GM12878 (cell line): ENCODE measurements at regions not wholly inside any gene's neighbourhood (a gene's known extent, or its start where the extent isn't known, plus 50 kb on each side); places are given as distances from the start of the nearest gene placed in this dataset.

ENCODE experiments used
- ATAC-seq: fragments of 200-7000 bp; cut with Tn5 transposase; 3 replicates; pipeline ENCODE4 v1.9.1; 2020; ENCODE audit warnings: mild to moderate bottlenecking, moderate library complexity
- BruUV-seq: library from RNA; stranded (reverse); fragments of 400-500 nt; replicated peaks from 2 replicates; lab custom pipeline; 2021; lab: Mats Ljungman, UMichigan
- CTCF ChIA-PET: fragments of 300-600 bp; sonication (Branson Sonifier 250); formaldehyde crosslinking; extraction: SDS; loops from one replicate; lab custom pipeline; 2021; ENCODE audit warnings: inconsistent platforms; lab: Yijun Ruan, JAX
- POLR2A ChIA-PET: fragments of 350-600 bp; formaldehyde crosslinking; extraction: SDS; loops from one replicate; lab custom pipeline; 2021; ENCODE audit warnings: inconsistent platforms; lab: Charles Lee
- RAD21 ChIA-PET: fragments of 300-600 bp; sonication (Branson Sonifier 250); formaldehyde crosslinking; loops from one replicate; lab custom pipeline; 2023; ENCODE audit warnings: antibody characterized with exemption; ENCODE audit not compliant: unreplicated experiment; lab: Charles Lee
- SMC1A ChIA-PET: fragments of 300-600 bp; sonication (Branson Sonifier 250); formaldehyde crosslinking; loops from one replicate; lab custom pipeline; 2023; ENCODE audit not compliant: unreplicated experiment, uncharacterized antibody; lab: Charles Lee
- DNase-seq: peaks from one replicate; pipeline ENCODE4 v3.0.0-alpha.2; 2011; ENCODE audit warnings: low read depth, low spot score
- FAIRE-seq: peaks from 3 replicates; lab custom pipeline; 2011; peaks lifted over from hg19 to GRCh38; lab: Jason Lieb, UNC
- H2AFZ ChIP-seq: 2 replicates; pipeline ENCODE4 v1.6.0; 2011; ENCODE audit warnings: low read depth, low read length, control low read depth; ENCODE audit not compliant: control insufficient read depth
- H3K27ac ChIP-seq: 2 replicates; pipeline ENCODE4 v1.5.1; 2011; ENCODE audit warnings: control low read depth; ENCODE audit not compliant: control insufficient read depth, insufficient read depth
- H3K27me3 ChIP-seq, 2 experiments: replicated peaks in 1 of 2; 2 replicates each; pipeline versions ENCODE4 v1.6.0 to v1.6.1; 2011; ENCODE audit warnings: low read length in 1 of 2; ENCODE audit not compliant: control insufficient read depth in 2 of 2, insufficient read depth in 2 of 2
- H3K36me3 ChIP-seq, 2 experiments: 2 replicates each; pipeline ENCODE4 v1.5.1; 2011; ENCODE audit warnings: low read length in 1 of 2; ENCODE audit not compliant: control insufficient read depth in 2 of 2, insufficient read depth in 2 of 2
- H3K4me1 ChIP-seq: 2 replicates; pipeline ENCODE4 v1.6.1; 2011; ENCODE audit warnings: mild to moderate bottlenecking, low read length, moderate library complexity, mixed read lengths; ENCODE audit not compliant: control insufficient read depth, insufficient read depth
- H3K4me2 ChIP-seq: 2 replicates; pipeline ENCODE4 v1.6.0; 2011; ENCODE audit warnings: control low read depth; ENCODE audit not compliant: control insufficient read depth, insufficient read depth
- H3K4me3 ChIP-seq: fragments of 200-600 bp; sonication (generic); 2 replicates; pipeline ENCODE4 v1.5.1; 2016
- H3K79me2 ChIP-seq: 2 replicates; pipeline ENCODE4 v1.6.0; 2011; ENCODE audit warnings: low read length; ENCODE audit not compliant: control insufficient read depth, insufficient read depth
- H3K9ac ChIP-seq: 2 replicates; pipeline ENCODE4 v1.8.0; 2011; ENCODE audit warnings: low read length, control low read depth, mixed read lengths; ENCODE audit not compliant: control insufficient read depth, insufficient read depth
- H3K9me3 ChIP-seq: replicated peaks from 3 replicates; pipeline ENCODE4 v1.5.1; 2011; ENCODE audit warnings: mild to moderate bottlenecking, low read length; ENCODE audit not compliant: control insufficient read depth, insufficient read depth
- H4K20me1 ChIP-seq: 2 replicates; pipeline ENCODE4 v1.6.0; 2011; ENCODE audit not compliant: control insufficient read depth, insufficient read depth
- ASH2L ChIP-seq: fragments of 300-600, 200-600 bp; sonication (generic); IDR thresholded peaks from 2 replicates; pipeline ENCODE4 v1.6.1; 2017; ENCODE audit warnings: low read depth, mild to moderate bottlenecking, borderline replicate concordance
- BACH1 ChIP-seq: fragments of 450-650 bp; IDR thresholded peaks from 2 replicates; pipeline ENCODE4 v1.6.1; 2017; ENCODE audit warnings: mild to moderate bottlenecking, borderline replicate concordance
- CREB1 ChIP-seq: IDR thresholded peaks from 2 replicates; pipeline ENCODE4 v1.6.1; 2012; ENCODE audit warnings: low read depth, mild to moderate bottlenecking, inconsistent platforms
- IKZF1 ChIP-seq: fragments of 450-650 bp; conservative IDR thresholded peaks from 2 replicates; pipeline ENCODE4 v1.6.1; 2017; ENCODE audit warnings: antibody characterized with exemption, mild to moderate bottlenecking
- MEF2A ChIP-seq: IDR thresholded peaks from 2 replicates; pipeline ENCODE4 v1.6.1; 2011; ENCODE audit warnings: low read depth, mild to moderate bottlenecking, low read length, moderate library complexity; ENCODE audit not compliant: insufficient read depth
- MEF2B ChIP-seq: fragments of 450-650 bp; IDR thresholded peaks from 2 replicates; pipeline ENCODE4 v1.6.1; 2018; ENCODE audit warnings: mild to moderate bottlenecking, moderate library complexity; ENCODE audit not compliant: partially characterized antibody, poor library complexity, severe bottlenecking
- MXI1 ChIP-seq: fragments of 150-350 bp; IDR thresholded peaks from 2 replicates; pipeline ENCODE4 v1.6.1; 2011; ENCODE audit warnings: low read depth, mild to moderate bottlenecking, inconsistent platforms, low read length, improper control_type of control experiment
- POLR2AphosphoS2 ChIP-seq: IDR thresholded peaks from 2 replicates; pipeline ENCODE4 v1.6.1; 2011; ENCODE audit warnings: low read depth, mild to moderate bottlenecking, low read length, improper control_type of control experiment, moderate library complexity
- RAD21 ChIP-seq: IDR thresholded peaks from 2 replicates; pipeline ENCODE4 v1.6.1; 2011; ENCODE audit warnings: mild to moderate bottlenecking, low read depth, low read length, moderate library complexity; ENCODE audit not compliant: insufficient read depth
- RUNX3 ChIP-seq: IDR thresholded peaks from 2 replicates; pipeline ENCODE4 v1.6.1; 2012; ENCODE audit warnings: low read length, inconsistent platforms
- SUZ12 ChIP-seq: fragments of 200-600 bp; sonication (generic); IDR thresholded peaks from one replicate; pipeline ENCODE4 v1.6.1; 2018; ENCODE audit warnings: antibody characterized with exemption, mild to moderate bottlenecking; ENCODE audit not compliant: unreplicated experiment
- TAF1 ChIP-seq: IDR thresholded peaks from 2 replicates; pipeline ENCODE4 v1.6.1; 2011; ENCODE audit warnings: mild to moderate bottlenecking, low read depth, low read length, borderline replicate concordance
- TCF7 ChIP-seq: IDR thresholded peaks from 2 replicates; pipeline ENCODE4 v1.6.1; 2014; ENCODE audit warnings: antibody characterized with exemption, borderline replicate concordance
- ZNF207 ChIP-seq: fragments of 450-650 bp; IDR thresholded peaks from 2 replicates; pipeline ENCODE4 v1.6.1; 2014; ENCODE audit warnings: antibody characterized with exemption, mild to moderate bottlenecking, borderline replicate concordance
- WGBS: methylation state at CpG from one replicate; pipeline ENCODE4 v1.1.6; 2016; ENCODE audit warnings: low lambda C conversion rate; ENCODE audit not compliant: insufficient replicate concordance, insufficient coverage; ENCODE audit errors: missing lambda C conversion rate; 5-methylcytosine and 5-hydroxymethylcytosine counted together
- in situ Hi-C: fragments of 300-500 bp; cut with MboI; formaldehyde crosslinking; loops from 9 replicates; pipeline ENCODE4 v1.14.3; 2018; ENCODE audit warnings: mixed read lengths
- intact Hi-C: fragments of 100-400 bp; cut with micrococcal nuclease; formaldehyde crosslinking; loops from one replicate; pipeline ENCODE4 v1.14.2; 2022; ENCODE audit not compliant: unreplicated experiment
- TF ChIP-seq, protein P1 (sequence below): IDR thresholded peaks from 2 replicates; pipeline ENCODE4 v1.6.1; 2012; ENCODE audit warnings: mild to moderate bottlenecking, low read depth, low read length
- TF ChIP-seq, protein P2 (sequence below): IDR thresholded peaks from 2 replicates; pipeline ENCODE4 v1.6.1; 2011; ENCODE audit warnings: borderline replicate concordance, low read depth, mild to moderate bottlenecking, moderate library complexity, mixed read lengths, low read length; ENCODE audit not compliant: insufficient read depth; ENCODE audit errors: extremely low read length
- TF ChIP-seq, protein P3 (sequence below): fragments of 150-350 bp; IDR thresholded peaks from 2 replicates; pipeline ENCODE4 v1.6.1; 2014; ENCODE audit warnings: mild to moderate bottlenecking, low read depth, low read length

DNA sequence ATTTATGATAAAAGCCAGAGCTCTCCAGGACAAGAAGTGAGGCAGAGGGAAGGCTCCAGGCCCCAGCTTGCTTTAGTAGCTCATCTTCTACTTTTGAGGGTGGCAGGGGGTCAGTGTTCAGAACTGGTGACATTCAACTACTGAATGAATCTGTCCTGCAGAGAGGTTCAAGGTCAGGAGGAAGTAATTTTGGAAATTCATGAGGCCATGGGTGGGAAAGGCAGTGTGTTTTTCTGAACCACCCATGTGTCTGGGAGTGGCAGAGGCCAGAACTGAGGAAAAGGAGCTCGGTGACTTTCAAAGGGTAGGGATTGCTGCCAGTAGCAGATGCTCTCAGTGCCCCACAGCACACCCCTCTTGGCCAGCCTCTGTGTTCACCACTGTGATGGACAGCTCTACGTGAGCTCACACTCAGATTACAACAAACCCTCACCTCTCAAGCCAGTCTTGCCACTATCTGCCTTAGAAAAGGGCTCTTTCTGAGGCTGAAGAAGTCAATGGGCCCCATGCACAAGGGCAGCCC is 571.2 kb downstream of the RAB28 start:
- SMC1A ChIA-PET: no interaction called here

More for the DNA sequence above, 571.2 kb downstream of the RAB28 start:
- FAIRE-seq (no peak), ATAC-seq (no peak), DNase-seq (no peak)
- Histone ChIP-seq H3K9me3 (no peaks in the 10 kb centered on the region), H3K79me2 (no peaks in the 10 kb centered on the region), H3K27me3 (no peaks in the 10 kb centered on the region), H3K27ac (no peak overlapping the region), H3K4me2 (no peak overlapping the region), H4K20me1 (no peaks in the 10 kb centered on the region), H3K36me3 (no peaks in the 10 kb centered on the region), H3K4me1 (no peaks in the 10 kb centered on the region), H2AFZ (no peak overlapping the region), H3K9ac (no peak overlapping the region), H3K4me3 (no peak overlapping the region)
- POLR2A ChIA-PET: no interaction called here
- intact Hi-C loops (no loop called here), in situ Hi-C loops (no loop called here)
- 0% methylated on average over 2 of the region's 2 CpGs for WGBS
- RAD21 ChIA-PET: no interaction called here
- CTCF ChIA-PET: no interaction called here
- BruUV-seq: no TSS peak
- TF ChIP-seq ASH2L (no peak), MEF2B (no peak), TCF7 (no peak), BACH1 (no peak), RAD21 (no peak), RUNX3 (no peak), IKZF1 (no peak), MEF2A (no peak), MXI1 (no peak), TAF1 (no peak), SUZ12 (no peak), POLR2AphosphoS2 (no peak), ZNF207 (no peak), CREB1 (no peak)
- TF ChIP-seq, protein P1, sequence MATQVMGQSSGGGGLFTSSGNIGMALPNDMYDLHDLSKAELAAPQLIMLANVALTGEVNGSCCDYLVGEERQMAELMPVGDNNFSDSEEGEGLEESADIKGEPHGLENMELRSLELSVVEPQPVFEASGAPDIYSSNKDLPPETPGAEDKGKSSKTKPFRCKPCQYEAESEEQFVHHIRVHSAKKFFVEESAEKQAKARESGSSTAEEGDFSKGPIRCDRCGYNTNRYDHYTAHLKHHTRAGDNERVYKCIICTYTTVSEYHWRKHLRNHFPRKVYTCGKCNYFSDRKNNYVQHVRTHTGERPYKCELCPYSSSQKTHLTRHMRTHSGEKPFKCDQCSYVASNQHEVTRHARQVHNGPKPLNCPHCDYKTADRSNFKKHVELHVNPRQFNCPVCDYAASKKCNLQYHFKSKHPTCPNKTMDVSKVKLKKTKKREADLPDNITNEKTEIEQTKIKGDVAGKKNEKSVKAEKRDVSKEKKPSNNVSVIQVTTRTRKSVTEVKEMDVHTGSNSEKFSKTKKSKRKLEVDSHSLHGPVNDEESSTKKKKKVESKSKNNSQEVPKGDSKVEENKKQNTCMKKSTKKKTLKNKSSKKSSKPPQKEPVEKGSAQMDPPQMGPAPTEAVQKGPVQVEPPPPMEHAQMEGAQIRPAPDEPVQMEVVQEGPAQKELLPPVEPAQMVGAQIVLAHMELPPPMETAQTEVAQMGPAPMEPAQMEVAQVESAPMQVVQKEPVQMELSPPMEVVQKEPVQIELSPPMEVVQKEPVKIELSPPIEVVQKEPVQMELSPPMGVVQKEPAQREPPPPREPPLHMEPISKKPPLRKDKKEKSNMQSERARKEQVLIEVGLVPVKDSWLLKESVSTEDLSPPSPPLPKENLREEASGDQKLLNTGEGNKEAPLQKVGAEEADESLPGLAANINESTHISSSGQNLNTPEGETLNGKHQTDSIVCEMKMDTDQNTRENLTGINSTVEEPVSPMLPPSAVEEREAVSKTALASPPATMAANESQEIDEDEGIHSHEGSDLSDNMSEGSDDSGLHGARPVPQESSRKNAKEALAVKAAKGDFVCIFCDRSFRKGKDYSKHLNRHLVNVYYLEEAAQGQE: no peak
- TF ChIP-seq, protein P2, sequence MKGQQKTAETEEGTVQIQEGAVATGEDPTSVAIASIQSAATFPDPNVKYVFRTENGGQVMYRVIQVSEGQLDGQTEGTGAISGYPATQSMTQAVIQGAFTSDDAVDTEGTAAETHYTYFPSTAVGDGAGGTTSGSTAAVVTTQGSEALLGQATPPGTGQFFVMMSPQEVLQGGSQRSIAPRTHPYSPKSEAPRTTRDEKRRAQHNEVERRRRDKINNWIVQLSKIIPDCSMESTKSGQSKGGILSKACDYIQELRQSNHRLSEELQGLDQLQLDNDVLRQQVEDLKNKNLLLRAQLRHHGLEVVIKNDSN: no peak
- TF ChIP-seq, protein P3, sequence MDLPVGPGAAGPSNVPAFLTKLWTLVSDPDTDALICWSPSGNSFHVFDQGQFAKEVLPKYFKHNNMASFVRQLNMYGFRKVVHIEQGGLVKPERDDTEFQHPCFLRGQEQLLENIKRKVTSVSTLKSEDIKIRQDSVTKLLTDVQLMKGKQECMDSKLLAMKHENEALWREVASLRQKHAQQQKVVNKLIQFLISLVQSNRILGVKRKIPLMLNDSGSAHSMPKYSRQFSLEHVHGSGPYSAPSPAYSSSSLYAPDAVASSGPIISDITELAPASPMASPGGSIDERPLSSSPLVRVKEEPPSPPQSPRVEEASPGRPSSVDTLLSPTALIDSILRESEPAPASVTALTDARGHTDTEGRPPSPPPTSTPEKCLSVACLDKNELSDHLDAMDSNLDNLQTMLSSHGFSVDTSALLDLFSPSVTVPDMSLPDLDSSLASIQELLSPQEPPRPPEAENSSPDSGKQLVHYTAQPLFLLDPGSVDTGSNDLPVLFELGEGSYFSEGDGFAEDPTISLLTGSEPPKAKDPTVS: no peak
